Keratinocyte (primary cell): ENCODE measurements at regions not wholly inside any gene's neighbourhood (a gene's known extent, or its start where the extent isn't known, plus 50 kb on each side); places are given as distances from the start of the nearest gene placed in this dataset.

Experiments used
- CTCF ChIP-seq, 3 experiments: IDR thresholded peaks in 1 of 3; conservative IDR thresholded peaks in 1 of 3; optimal IDR thresholded peaks in 1 of 3; 2 replicates in 2 of 3; 3 replicates in 1 of 3; pipeline versions ENCODE3 to v1.5.1; 2011; ENCODE audit warnings: low read length in 3 of 3, mild to moderate bottlenecking in 3 of 3, moderate library complexity in 2 of 3, control low read depth in 1 of 3, inconsistent platforms in 1 of 3; ENCODE audit not compliant: insufficient read depth in 2 of 3; ENCODE audit errors: extremely low read depth in 1 of 3
- EZH2 ChIP-seq: IDR thresholded peaks from one replicate; pipeline ENCODE4 v1.6.1; 2012; ENCODE audit warnings: inconsistent platforms, mild to moderate bottlenecking, low read length, moderate library complexity

GRCh38 chr15:31567861-31568260, 241.2 kb downstream of the KLF13 start:
- TF ChIP-seq CTCF (optimal IDR thresholded peaks at IDR 0.05 in 1 of 3, IDR thresholded peaks at IDR 0.05 in 1 of 3, conservative IDR thresholded peaks at IDR 0.05 in 1 of 3; ENCODE audit: extremely low read depth in 1 of 3, insufficient read depth in 2 of 3, low read length in 3 of 3) (no peak), EZH2 (no peak)
